Glutamatergic neuron (in vitro differentiated cells): ENCODE measurements at regions not wholly inside any gene's neighbourhood (a gene's known extent, or its start where the extent isn't known, plus 50 kb on each side); places are given as distances from the start of the nearest gene placed in this dataset.

Experiments
- DNase-seq: peaks from one replicate; pipeline ENCODE4 v3.0.0; 2022
- H3K27ac Mint-ChIP-seq: one replicate; pipeline ENCODE4 v1.8.0; 2020; ENCODE audit warnings: mild to moderate bottlenecking, mixed read lengths, inconsistent platforms; ENCODE audit not compliant: unreplicated experiment
- H3K27me3 Mint-ChIP-seq: one replicate; pipeline ENCODE4 v1.8.0; 2020; ENCODE audit warnings: mild to moderate bottlenecking, moderate library complexity, mixed read lengths, inconsistent platforms; ENCODE audit not compliant: unreplicated experiment
- H3K36me3 Mint-ChIP-seq: one replicate; pipeline ENCODE4 v1.8.0; 2020; ENCODE audit warnings: mild to moderate bottlenecking, mixed read lengths, inconsistent platforms; ENCODE audit not compliant: unreplicated experiment
- H3K4me1 Mint-ChIP-seq: one replicate; pipeline ENCODE4 v1.8.0; 2020; ENCODE audit warnings: mild to moderate bottlenecking, low read depth, mixed read lengths, inconsistent platforms; ENCODE audit not compliant: unreplicated experiment
- H3K4me3 Mint-ChIP-seq: one replicate; pipeline ENCODE4 v1.8.0; 2020; ENCODE audit warnings: mild to moderate bottlenecking, mixed read lengths, inconsistent platforms; ENCODE audit not compliant: unreplicated experiment
- H3K9me3 Mint-ChIP-seq: one replicate; pipeline ENCODE4 v1.8.0; 2020; ENCODE audit warnings: mild to moderate bottlenecking, moderate library complexity, mixed read lengths, inconsistent platforms; ENCODE audit not compliant: unreplicated experiment
- TF ChIP-seq, protein P1 (sequence below): fragments of 200-600 bp; sonication (generic); IDR thresholded peaks from one replicate; pipeline ENCODE4 v1.5.0; 2021; ENCODE audit not compliant: partially characterized antibody, unreplicated experiment

GRCh38 chr3:25884981-25885380 is 95.1 kb downstream of the OXSM start:
- Mint-ChIP-seq H3K9me3 (no peaks in the 10 kb centered on the region), H3K36me3 (no peaks in the 10 kb centered on the region), H3K27ac (no peak overlapping the region), H3K4me3 (no peak overlapping the region), H3K27me3 (no peaks in the 10 kb centered on the region), H3K4me1 (no peaks in the 10 kb centered on the region)
- DNase-seq = no peak
- TF ChIP-seq, protein P1, sequence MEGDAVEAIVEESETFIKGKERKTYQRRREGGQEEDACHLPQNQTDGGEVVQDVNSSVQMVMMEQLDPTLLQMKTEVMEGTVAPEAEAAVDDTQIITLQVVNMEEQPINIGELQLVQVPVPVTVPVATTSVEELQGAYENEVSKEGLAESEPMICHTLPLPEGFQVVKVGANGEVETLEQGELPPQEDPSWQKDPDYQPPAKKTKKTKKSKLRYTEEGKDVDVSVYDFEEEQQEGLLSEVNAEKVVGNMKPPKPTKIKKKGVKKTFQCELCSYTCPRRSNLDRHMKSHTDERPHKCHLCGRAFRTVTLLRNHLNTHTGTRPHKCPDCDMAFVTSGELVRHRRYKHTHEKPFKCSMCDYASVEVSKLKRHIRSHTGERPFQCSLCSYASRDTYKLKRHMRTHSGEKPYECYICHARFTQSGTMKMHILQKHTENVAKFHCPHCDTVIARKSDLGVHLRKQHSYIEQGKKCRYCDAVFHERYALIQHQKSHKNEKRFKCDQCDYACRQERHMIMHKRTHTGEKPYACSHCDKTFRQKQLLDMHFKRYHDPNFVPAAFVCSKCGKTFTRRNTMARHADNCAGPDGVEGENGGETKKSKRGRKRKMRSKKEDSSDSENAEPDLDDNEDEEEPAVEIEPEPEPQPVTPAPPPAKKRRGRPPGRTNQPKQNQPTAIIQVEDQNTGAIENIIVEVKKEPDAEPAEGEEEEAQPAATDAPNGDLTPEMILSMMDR = no peak

DNA sequence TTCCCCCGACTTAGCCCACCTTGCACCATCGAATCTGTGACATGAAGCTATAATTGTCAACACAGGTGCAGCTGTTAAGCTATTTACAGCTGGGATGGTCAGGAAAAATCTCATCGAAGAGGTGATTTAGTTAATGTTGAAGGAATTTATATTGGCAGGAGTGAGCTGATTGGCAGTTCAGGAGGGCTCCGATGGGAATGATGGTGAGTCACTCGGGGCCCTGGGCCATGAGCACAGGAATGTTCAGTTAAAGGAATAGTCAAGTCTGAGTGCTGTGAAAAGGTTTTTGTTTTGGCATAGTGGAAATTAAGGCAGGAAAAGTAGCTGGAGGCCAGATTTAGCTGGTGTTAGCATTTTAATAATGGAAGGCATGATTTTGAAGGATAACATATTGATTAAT is 95.7 kb downstream of the OXSM start:
- no peak overlapping the region for H3K27ac Mint-ChIP-seq
- H3K4me1 Mint-ChIP-seq = no peaks in the 10 kb centered on the region

DNA sequence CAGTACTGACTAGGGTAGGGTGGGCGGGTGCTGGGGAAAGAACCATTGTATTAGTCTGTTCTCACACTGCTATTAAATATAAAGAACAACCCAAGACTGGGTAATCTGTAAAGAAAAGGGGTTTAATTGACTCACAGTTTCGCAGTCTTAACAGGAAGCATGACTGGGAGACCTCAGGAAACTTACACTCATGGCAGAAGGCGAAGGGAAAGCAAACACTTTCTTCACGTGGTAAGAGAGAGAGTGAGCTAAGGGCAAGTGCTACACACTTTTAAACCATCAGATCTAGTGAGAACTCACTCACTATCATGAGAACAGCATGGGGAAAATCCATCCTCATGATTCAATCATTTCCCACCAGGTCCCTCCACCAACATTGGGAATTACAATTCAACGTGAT is 98.0 kb downstream of the OXSM start:
- Mint-ChIP-seq H3K36me3 (no peaks in the 10 kb centered on the region), H3K27ac (no peak overlapping the region), H3K4me1 (no peaks in the 10 kb centered on the region), H3K27me3 (no peaks in the 10 kb centered on the region), H3K9me3 (no peaks in the 10 kb centered on the region), H3K4me3 (no peak overlapping the region)
- TF ChIP-seq, protein P1 = no peak
- no peak for DNase-seq

More for the DNA sequence above, 95.7 kb downstream of the OXSM start:
- no peaks in the 10 kb centered on the region for H3K27me3 Mint-ChIP-seq
- no peak overlapping the region for H3K4me3 Mint-ChIP-seq
- no peaks in the 10 kb centered on the region for H3K36me3 Mint-ChIP-seq
- TF ChIP-seq, protein P1 = no peak
- no peak for DNase-seq
- no peaks in the 10 kb centered on the region for H3K9me3 Mint-ChIP-seq

- TF ChIP-seq, protein P1 = no peak
- Mint-ChIP-seq H3K27ac (no peak overlapping the region), H3K4me3 (no peak overlapping the region), H3K9me3 (no peaks in the 10 kb centered on the region), H3K27me3 (no peaks in the 10 kb centered on the region), H3K36me3 (no peaks in the 10 kb centered on the region), H3K4me1 (no peaks in the 10 kb centered on the region)
- DNase-seq = no peak
Measured at GRCh38 chr3:25888892-25889524, 99.1 kb downstream of the OXSM start.

GRCh38 chr3:25889525-25889917 is 99.6 kb downstream of the OXSM start:
- H3K27ac Mint-ChIP-seq = no peak overlapping the region
- TF ChIP-seq, protein P1 = no peak
- H3K4me3 Mint-ChIP-seq = no peak overlapping the region
- no peak for DNase-seq
- no peaks in the 10 kb centered on the region for H3K4me1 Mint-ChIP-seq
- no peaks in the 10 kb centered on the region for H3K27me3 Mint-ChIP-seq
- H3K9me3 Mint-ChIP-seq = no peaks in the 10 kb centered on the region
- no peaks in the 10 kb centered on the region for H3K36me3 Mint-ChIP-seq
